ENCODE measurements at regions not wholly inside any gene's neighbourhood (a gene's known extent, or its start where the extent isn't known, plus 50 kb on each side); places are given as distances from the start of the nearest gene placed in this dataset.

GRCh38 chr10:4343873-4344272 is 482.1 kb upstream of the AKR1E2 start:
- TF ChIP-seq FOS (IDR thresholded peaks at IDR 0.05; ENCODE audit: borderline replicate concordance, insufficient read depth, low read length) (no peak), EZH2 (IDR thresholded peaks at IDR 0.05; ENCODE audit: borderline replicate concordance, low read depth, low read length, severe bottlenecking) (no peak), POLR2AphosphoS5 (IDR thresholded peaks at IDR 0.05; ENCODE audit: insufficient read depth, low read depth, low read length) (no peak), POLR2A (IDR thresholded peaks at IDR 0.05; ENCODE audit: low read depth, low read length) (no peak), MYC (IDR thresholded peaks at IDR 0.05; ENCODE audit: low read depth, low read length) (no peak)
- TF ChIP-seq, protein P1, sequence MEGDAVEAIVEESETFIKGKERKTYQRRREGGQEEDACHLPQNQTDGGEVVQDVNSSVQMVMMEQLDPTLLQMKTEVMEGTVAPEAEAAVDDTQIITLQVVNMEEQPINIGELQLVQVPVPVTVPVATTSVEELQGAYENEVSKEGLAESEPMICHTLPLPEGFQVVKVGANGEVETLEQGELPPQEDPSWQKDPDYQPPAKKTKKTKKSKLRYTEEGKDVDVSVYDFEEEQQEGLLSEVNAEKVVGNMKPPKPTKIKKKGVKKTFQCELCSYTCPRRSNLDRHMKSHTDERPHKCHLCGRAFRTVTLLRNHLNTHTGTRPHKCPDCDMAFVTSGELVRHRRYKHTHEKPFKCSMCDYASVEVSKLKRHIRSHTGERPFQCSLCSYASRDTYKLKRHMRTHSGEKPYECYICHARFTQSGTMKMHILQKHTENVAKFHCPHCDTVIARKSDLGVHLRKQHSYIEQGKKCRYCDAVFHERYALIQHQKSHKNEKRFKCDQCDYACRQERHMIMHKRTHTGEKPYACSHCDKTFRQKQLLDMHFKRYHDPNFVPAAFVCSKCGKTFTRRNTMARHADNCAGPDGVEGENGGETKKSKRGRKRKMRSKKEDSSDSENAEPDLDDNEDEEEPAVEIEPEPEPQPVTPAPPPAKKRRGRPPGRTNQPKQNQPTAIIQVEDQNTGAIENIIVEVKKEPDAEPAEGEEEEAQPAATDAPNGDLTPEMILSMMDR (IDR thresholded peaks at IDR 0.05; ENCODE audit: extremely low read depth in 1 of 2, insufficient read depth in 1 of 2, low read depth in 1 of 2, low read length in 2 of 2), result no peak
- TF ChIP-seq, protein P2, sequence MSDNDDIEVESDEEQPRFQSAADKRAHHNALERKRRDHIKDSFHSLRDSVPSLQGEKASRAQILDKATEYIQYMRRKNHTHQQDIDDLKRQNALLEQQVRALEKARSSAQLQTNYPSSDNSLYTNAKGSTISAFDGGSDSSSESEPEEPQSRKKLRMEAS (IDR thresholded peaks at IDR 0.05; ENCODE audit: insufficient read depth, insufficient read length), result no peak
